Mammary epithelial cell (primary cell): ENCODE measurements at regions not wholly inside any gene's neighbourhood (a gene's known extent, or its start where the extent isn't known, plus 50 kb on each side); places are given as distances from the start of the nearest gene placed in this dataset.

Experiments used
- CTCF ChIP-seq, 2 donors: IDR thresholded peaks in 1 of 2; conservative IDR thresholded peaks in 1 of 2; 2 replicates each; pipeline ENCODE4 v1.5.1; 2011 to 2012; ENCODE audit warnings: inconsistent platforms in 2 of 2, low read length in 2 of 2, mild to moderate bottlenecking in 2 of 2, control low read depth in 1 of 2, low read depth in 1 of 2; ENCODE audit not compliant: insufficient read depth in 1 of 2; ENCODE audit errors: extremely low read depth in 1 of 2
- EZH2 ChIP-seq: IDR thresholded peaks from 2 replicates; pipeline ENCODE4 v1.6.1; 2012; ENCODE audit warnings: low read length, inconsistent platforms, borderline replicate concordance

- TF ChIP-seq CTCF (conservative IDR thresholded peaks at IDR 0.05 in 1 of 2, IDR thresholded peaks at IDR 0.05 in 1 of 2; ENCODE audit: extremely low read depth in 1 of 2, insufficient read depth in 1 of 2, low read depth in 1 of 2, low read length in 2 of 2) (no peak), EZH2 (no peak)
Observed at GRCh38 chr5:20559845-20560244, 571.8 kb upstream of the CDH18 start.
